ENCODE measurements at regions not wholly inside any gene's neighbourhood (a gene's known extent, or its start where the extent isn't known, plus 50 kb on each side); places are given as distances from the start of the nearest gene placed in this dataset.

- TF ChIP-seq, protein P1, sequence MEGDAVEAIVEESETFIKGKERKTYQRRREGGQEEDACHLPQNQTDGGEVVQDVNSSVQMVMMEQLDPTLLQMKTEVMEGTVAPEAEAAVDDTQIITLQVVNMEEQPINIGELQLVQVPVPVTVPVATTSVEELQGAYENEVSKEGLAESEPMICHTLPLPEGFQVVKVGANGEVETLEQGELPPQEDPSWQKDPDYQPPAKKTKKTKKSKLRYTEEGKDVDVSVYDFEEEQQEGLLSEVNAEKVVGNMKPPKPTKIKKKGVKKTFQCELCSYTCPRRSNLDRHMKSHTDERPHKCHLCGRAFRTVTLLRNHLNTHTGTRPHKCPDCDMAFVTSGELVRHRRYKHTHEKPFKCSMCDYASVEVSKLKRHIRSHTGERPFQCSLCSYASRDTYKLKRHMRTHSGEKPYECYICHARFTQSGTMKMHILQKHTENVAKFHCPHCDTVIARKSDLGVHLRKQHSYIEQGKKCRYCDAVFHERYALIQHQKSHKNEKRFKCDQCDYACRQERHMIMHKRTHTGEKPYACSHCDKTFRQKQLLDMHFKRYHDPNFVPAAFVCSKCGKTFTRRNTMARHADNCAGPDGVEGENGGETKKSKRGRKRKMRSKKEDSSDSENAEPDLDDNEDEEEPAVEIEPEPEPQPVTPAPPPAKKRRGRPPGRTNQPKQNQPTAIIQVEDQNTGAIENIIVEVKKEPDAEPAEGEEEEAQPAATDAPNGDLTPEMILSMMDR (IDR thresholded peaks at IDR 0.05; ENCODE audit: insufficient read depth, low read depth, low read length) = no peak
- DNase-seq (ENCODE audit: low read depth) = no peak
- no peak overlapping the region for H3K4me3 ChIP-seq (ENCODE audit: low read depth, low read length)
Measured at GRCh38 chr12:93297032-93297431, 80.7 kb upstream of the NUDT4 start.

GRCh38 chr12:93297536-93297935, 80.2 kb upstream of the NUDT4 start:
- no peak for DNase-seq (ENCODE audit: low read depth)
- no peak overlapping the region for H3K4me3 ChIP-seq (ENCODE audit: low read depth, low read length)
- TF ChIP-seq, protein P1 (IDR thresholded peaks at IDR 0.05; ENCODE audit: insufficient read depth, low read depth, low read length) = no peak

DNA sequence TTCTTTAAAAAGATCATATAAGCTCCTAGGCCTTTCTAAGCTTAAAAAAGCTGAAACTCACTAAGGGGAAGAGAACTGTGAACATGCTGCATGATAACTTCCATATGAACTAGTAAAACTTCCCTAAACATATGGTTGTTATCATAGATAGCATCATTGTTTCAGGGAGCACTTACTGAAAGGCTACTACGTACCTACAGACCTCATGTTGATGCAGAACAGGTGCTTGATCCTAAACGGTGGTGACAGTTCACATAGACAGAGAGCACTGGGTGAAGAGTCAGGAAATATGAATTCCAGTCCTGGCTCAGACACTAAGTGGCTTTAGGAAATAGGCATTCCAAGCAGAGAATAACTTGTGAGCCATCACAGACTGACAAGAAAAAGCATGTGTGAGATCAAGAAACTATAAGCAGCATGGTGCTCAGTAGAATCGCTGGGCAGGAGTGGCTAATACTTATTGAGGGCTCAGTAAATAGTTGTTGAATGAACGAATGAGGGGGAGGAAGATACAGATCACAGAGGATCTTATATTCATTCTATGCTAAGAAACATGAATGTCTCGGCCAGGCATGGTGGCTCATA, 78.4 kb upstream of the NUDT4 start:
- DNase-seq (ENCODE audit: low read depth) = peak; percentile 52
- H3K4me3 ChIP-seq (ENCODE audit: low read depth, low read length) = no peak overlapping the region
- TF ChIP-seq, protein P1 (IDR thresholded peaks at IDR 0.05; ENCODE audit: insufficient read depth, low read depth, low read length) = no peak

- TF ChIP-seq, protein P1 (IDR thresholded peaks at IDR 0.05; ENCODE audit: insufficient read depth, low read depth, low read length) = no peak
- peak; percentile 84 for DNase-seq (ENCODE audit: low read depth)
- H3K4me3 ChIP-seq (ENCODE audit: low read depth, low read length) = no peak overlapping the region
Measured at GRCh38 chr12:93300611-93301021, 77.1 kb upstream of the NUDT4 start.

DNA sequence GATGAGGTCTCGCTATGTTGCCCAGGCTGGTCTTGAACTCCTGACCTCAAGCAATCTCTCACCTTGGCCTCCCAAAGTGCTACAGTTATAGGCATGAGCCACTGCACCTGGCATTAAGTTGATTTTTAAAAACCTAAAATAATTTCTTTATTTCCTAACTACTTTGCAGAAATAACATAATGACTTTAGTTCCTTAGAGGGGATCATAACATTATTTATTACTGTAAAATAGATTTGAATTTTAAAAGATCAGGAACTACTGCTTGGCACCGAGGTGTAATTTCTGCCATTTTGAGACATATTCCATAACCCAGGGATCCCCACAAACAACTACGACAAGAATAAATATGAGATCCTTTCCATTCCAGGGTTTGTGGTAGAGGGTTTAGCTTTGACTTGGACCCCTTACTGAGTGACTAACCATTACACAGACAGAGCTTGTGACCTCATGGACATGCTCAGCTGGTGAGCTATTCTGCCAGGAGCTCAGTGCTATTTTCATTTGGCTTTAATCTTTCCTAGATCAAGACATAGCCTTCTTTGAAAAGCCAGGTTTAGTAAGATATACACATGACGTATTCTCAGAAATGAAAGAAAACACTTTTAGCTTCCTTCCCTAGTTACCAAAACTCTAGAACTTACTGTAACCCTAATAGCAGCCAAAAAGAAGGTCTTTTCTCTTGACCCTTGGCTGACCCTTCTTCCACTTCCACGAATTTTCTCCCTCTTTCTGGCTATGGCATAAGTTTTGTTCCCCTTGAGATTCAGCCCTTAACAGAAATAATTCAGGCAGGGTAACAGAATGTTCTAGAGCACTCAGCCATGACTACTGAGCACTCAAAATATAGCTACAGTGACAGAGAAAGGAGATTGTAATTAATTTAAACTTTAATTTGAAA, 75.1 kb upstream of the NUDT4 start:
- TF ChIP-seq, protein P1 (IDR thresholded peaks at IDR 0.05; ENCODE audit: insufficient read depth, low read depth, low read length) = no peak
- H3K4me3 ChIP-seq (ENCODE audit: low read depth, low read length) = no peak overlapping the region
- peak; percentile 35 for DNase-seq (ENCODE audit: low read depth)

- H3K4me3 ChIP-seq (ENCODE audit: low read depth, low read length) = no peak overlapping the region
- TF ChIP-seq, protein P1 (IDR thresholded peaks at IDR 0.05; ENCODE audit: insufficient read depth, low read depth, low read length) = no peak
- no peak for DNase-seq (ENCODE audit: low read depth)
Measured at GRCh38 chr12:93306636-93307035, 71.1 kb upstream of the NUDT4 start.
